GM18873 (cell line): ENCODE measurements at regions not wholly inside any gene's neighbourhood (a gene's known extent, or its start where the extent isn't known, plus 50 kb on each side); places are given as distances from the start of the nearest gene placed in this dataset.

ENCODE experiments used
- ATAC-seq: cut with Tn5 transposase; IDR thresholded peaks from one replicate; pipeline ENCODE4 v1.9.1; 2021; ENCODE audit warnings: mild to moderate bottlenecking, moderate library complexity, moderate number of reproducible peaks; ENCODE audit not compliant: unreplicated experiment, low FRiP score

- ATAC-seq, result no peak
These were observed 501.4 kb downstream of the NSUN3 start for GRCh38 chr3:94564247-94564646.

- no peak for ATAC-seq
These were observed 505.2 kb downstream of the NSUN3 start for GRCh38 chr3:94568041-94568440.

GRCh38 chr3:94573337-94573736 is 510.5 kb downstream of the NSUN3 start:
- no peak for ATAC-seq

GRCh38 chr3:94587291-94587690 is 524.4 kb downstream of the NSUN3 start:
- no peak for ATAC-seq

- no peak for ATAC-seq
These were observed 530.8 kb downstream of the NSUN3 start for GRCh38 chr3:94593526-94594150.

GRCh38 chr3:94596141-94596540 is 533.3 kb downstream of the NSUN3 start:
- ATAC-seq, result no peak

GRCh38 chr3:94596887-94597566 is 534.2 kb downstream of the NSUN3 start:
- ATAC-seq, result no peak

GRCh38 chr3:94607778-94608177 is 544.9 kb downstream of the NSUN3 start:
- ATAC-seq, result no peak

GRCh38 chr3:94609908-94610307 is 547.0 kb downstream of the NSUN3 start:
- no peak for ATAC-seq

- ATAC-seq, result no peak
These were observed 548.7 kb downstream of the NSUN3 start for GRCh38 chr3:94611596-94611995.

- ATAC-seq, result no peak
These were observed 549.8 kb downstream of the NSUN3 start for GRCh38 chr3:94612631-94613030.

- ATAC-seq, result no peak
These were observed 551.3 kb downstream of the NSUN3 start for GRCh38 chr3:94614192-94614591.

GRCh38 chr3:94615275-94616065 is 552.6 kb downstream of the NSUN3 start:
- ATAC-seq, result no peak

GRCh38 chr3:94616833-94617232 is 554.0 kb downstream of the NSUN3 start:
- no peak for ATAC-seq

GRCh38 chr3:94617312-94617711 is 554.5 kb downstream of the NSUN3 start:
- ATAC-seq, result no peak

GRCh38 chr3:94619643-94620042 is 556.8 kb downstream of the NSUN3 start:
- ATAC-seq, result no peak

GRCh38 chr3:94626573-94626972 is 563.7 kb downstream of the NSUN3 start:
- ATAC-seq, result no peak

- no peak for ATAC-seq
These were observed 564.8 kb downstream of the NSUN3 start for GRCh38 chr3:94627689-94628088.

GRCh38 chr3:94643400-94643799 is 580.5 kb downstream of the NSUN3 start:
- no peak for ATAC-seq

GRCh38 chr3:94645790-94646189 is 582.9 kb downstream of the NSUN3 start:
- no peak for ATAC-seq

GRCh38 chr3:94647131-94647530 is 584.3 kb downstream of the NSUN3 start:
- no peak for ATAC-seq
